Esophagus squamous epithelium (tissue), 4 donors: ENCODE measurements at regions not wholly inside any gene's neighbourhood (a gene's known extent, or its start where the extent isn't known, plus 50 kb on each side); places are given as distances from the start of the nearest gene placed in this dataset.

Source experiments
- CTCF ChIP-seq, 6 experiments: fragments of 450-650 bp in 4 of 6; fragments of 200-600 bp in 2 of 6; sonication (generic) in 2 of 6; IDR thresholded peaks; one replicate each; pipeline ENCODE4 v1.5.1; 2016 to 2019; ENCODE audit warnings: antibody characterized with exemption in 6 of 6, mild to moderate bottlenecking in 4 of 6, moderate library complexity in 4 of 6
- POLR2A ChIP-seq, 4 donors: fragments of 450-650 bp; IDR thresholded peaks; one replicate each; pipeline ENCODE4 v1.6.1; 2017; ENCODE audit warnings: antibody characterized with exemption in 4 of 4, mild to moderate bottlenecking in 4 of 4, moderate library complexity in 3 of 4

- TF ChIP-seq CTCF (IDR thresholded peaks at IDR 0.05) (no peak), POLR2A (IDR thresholded peaks at IDR 0.05) (no peak)
These were observed 149.9 kb upstream of the RGS18 start for GRCh38 chr1:192008281-192008825.
